ENCODE measurements at regions not wholly inside any gene's neighbourhood (a gene's known extent, or its start where the extent isn't known, plus 50 kb on each side); places are given as distances from the start of the nearest gene placed in this dataset.

GRCh38 chr4:144590020-144590419 lies 55.9 kb upstream of the HHIP start:
- Mint-ChIP-seq H3K27me3 (no peaks in the 10 kb centered on the region), H3K4me3 (no peak overlapping the region), H3K9me3 (peaks cover 8 to 9% of the 10 kb centered on the region in 2 donors)

GRCh38 chr4:144591401-144591800 lies 54.6 kb upstream of the HHIP start:
- ATAC-seq (replicated peaks), result no peak
- peaks cover 3 to 10% of the 10 kb centered on the region in 2 donors for H3K4me1 Mint-ChIP-seq
- no peak overlapping the region for H3K27ac Mint-ChIP-seq
- no peaks in the 10 kb centered on the region for H3K27me3 Mint-ChIP-seq
- H3K36me3 Mint-ChIP-seq, result peaks cover 4 to 5% of the 10 kb centered on the region in 2 donors
- H3K9me3 Mint-ChIP-seq, result peaks cover 8 to 9% of the 10 kb centered on the region in 2 donors
- no peak for DNase-seq
- H3K4me3 Mint-ChIP-seq, result no peak overlapping the region

More at GRCh38 chr4:144590020-144590419, 55.9 kb upstream of the HHIP start:
- H3K4me1 Mint-ChIP-seq, result peaks cover 3 to 10% of the 10 kb centered on the region in 2 donors
- DNase-seq (no peak), ATAC-seq (replicated peaks) (no peak)
- H3K36me3 Mint-ChIP-seq, result peaks cover 4 to 5% of the 10 kb centered on the region in 2 donors
- H3K27ac Mint-ChIP-seq, result no peak overlapping the region

DNA sequence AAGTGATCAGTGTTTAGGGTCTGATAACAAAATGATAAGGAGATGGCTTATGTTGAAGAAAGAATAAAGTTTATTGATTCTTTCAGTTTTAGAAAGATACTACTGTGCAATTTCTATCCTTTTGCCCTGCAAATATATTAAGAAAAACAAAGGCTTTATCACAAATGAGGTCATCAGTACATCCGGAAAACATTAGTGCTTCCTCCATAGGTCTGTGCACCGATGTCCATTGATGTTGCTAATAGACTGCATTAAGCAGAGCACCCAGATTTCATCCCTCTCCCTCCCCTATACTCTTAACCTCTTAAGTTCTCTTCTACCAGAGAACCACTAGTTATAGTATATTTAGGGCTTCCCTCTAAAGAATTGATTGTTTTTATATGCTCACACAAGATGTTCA lies 53.7 kb upstream of the HHIP start:
- H3K4me3 Mint-ChIP-seq, result no peak overlapping the region
- H3K27ac Mint-ChIP-seq, result no peak overlapping the region
- H3K27me3 Mint-ChIP-seq, result no peaks in the 10 kb centered on the region
- ATAC-seq (replicated peaks) (no peak), DNase-seq (no peak)
- peaks cover 3 to 14% of the 10 kb centered on the region in 2 donors for H3K4me1 Mint-ChIP-seq
- H3K9me3 Mint-ChIP-seq, result peaks cover 6 to 9% of the 10 kb centered on the region in 2 donors
- H3K36me3 Mint-ChIP-seq, result peaks cover 4 to 5% of the 10 kb centered on the region in 2 donors

DNA sequence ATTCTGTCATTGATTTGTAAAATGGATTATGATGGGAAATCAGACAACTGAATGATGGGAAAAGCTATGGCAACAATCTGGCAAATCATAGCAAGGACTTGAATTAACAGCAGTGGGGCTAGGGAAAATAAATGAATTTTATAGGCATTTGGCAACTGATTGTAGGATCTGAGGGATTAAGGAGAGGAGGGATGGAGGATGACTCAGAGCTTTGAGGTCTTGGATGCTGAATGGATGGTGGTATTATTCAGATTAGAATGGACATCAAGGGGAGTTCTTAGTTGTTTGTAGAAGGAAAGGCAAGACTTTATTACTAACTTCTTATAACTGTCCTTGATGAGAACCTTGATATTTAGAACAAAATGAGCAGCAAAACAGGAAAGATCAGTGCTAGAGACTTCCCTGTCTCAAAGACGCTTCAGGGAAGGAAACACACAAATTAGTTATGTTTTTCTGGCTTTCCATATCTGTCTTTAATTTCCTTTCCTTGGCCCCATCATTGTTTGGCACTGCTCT lies 51.4 kb upstream of the HHIP start:
- Mint-ChIP-seq H3K9me3 (no peaks in the 10 kb centered on the region), H3K4me1 (peaks cover 3 to 15% of the 10 kb centered on the region in 2 donors), H3K27me3 (no peaks in the 10 kb centered on the region), H3K36me3 (no peaks in the 10 kb centered on the region), H3K27ac (no peak overlapping the region), H3K4me3 (no peak overlapping the region)
- no peak for ATAC-seq (replicated peaks)
- no peak for DNase-seq

GRCh38 chr4:144595681-144596080 lies 50.3 kb upstream of the HHIP start:
- Mint-ChIP-seq H3K36me3 (no peaks in the 10 kb centered on the region), H3K27me3 (no peaks in the 10 kb centered on the region), H3K9me3 (no peaks in the 10 kb centered on the region), H3K4me1 (peaks cover 3 to 10% of the 10 kb centered on the region in 2 donors), H3K27ac (no peak overlapping the region), H3K4me3 (no peak overlapping the region)
- ATAC-seq (replicated peaks) (no peak), DNase-seq (no peak)
